ENCODE measurements at regions not wholly inside any gene's neighbourhood (a gene's known extent, or its start where the extent isn't known, plus 50 kb on each side); places are given as distances from the start of the nearest gene placed in this dataset.
"Not testable (repeated sequence)": the region's sequence is repeated elsewhere in the genome, so short reads cannot be mapped to it uniquely, and the experiment has no call there.

GRCh38 chr18:76640438-76640837 lies 145.4 kb upstream of the ZNF516 start:
- no peak for DNase-seq (ENCODE audit: low spot score)

GRCh38 chr18:76634564-76634963 lies 139.5 kb upstream of the ZNF516 start:
- no peak for DNase-seq (ENCODE audit: low spot score)

- no peak for DNase-seq (ENCODE audit: low spot score)
Observed at GRCh38 chr18:76633588-76634269, 138.7 kb upstream of the ZNF516 start.

- DNase-seq (ENCODE audit: low spot score): no peak
Observed at GRCh38 chr18:76627444-76627843, 132.4 kb upstream of the ZNF516 start.

GRCh38 chr18:76626991-76627390 lies 131.9 kb upstream of the ZNF516 start:
- DNase-seq (ENCODE audit: low spot score): no peak

- DNase-seq (ENCODE audit: low spot score): no peak
Observed at GRCh38 chr18:76622651-76623050, 127.6 kb upstream of the ZNF516 start.

GRCh38 chr18:76621782-76622495 lies 126.9 kb upstream of the ZNF516 start:
- no peak for DNase-seq (ENCODE audit: low spot score)

GRCh38 chr18:76621226-76621625 lies 126.2 kb upstream of the ZNF516 start:
- no peak for DNase-seq (ENCODE audit: low spot score)

- DNase-seq (ENCODE audit: low spot score): peak; percentile 55
Observed at GRCh38 chr18:76620321-76621170, 125.5 kb upstream of the ZNF516 start.

GRCh38 chr18:76619621-76620315 lies 124.7 kb upstream of the ZNF516 start:
- DNase-seq (ENCODE audit: low spot score): peak; percentile 43

- no peak for DNase-seq (ENCODE audit: low spot score)
Observed at GRCh38 chr18:76619261-76619620, 124.2 kb upstream of the ZNF516 start.

GRCh38 chr18:76618721-76619120 lies 123.7 kb upstream of the ZNF516 start:
- no peak for DNase-seq (ENCODE audit: low spot score)

- no peak for DNase-seq (ENCODE audit: low spot score)
Observed at GRCh38 chr18:76616373-76616772, 121.3 kb upstream of the ZNF516 start.

GRCh38 chr18:76615065-76615733 lies 120.2 kb upstream of the ZNF516 start:
- no peak for DNase-seq (ENCODE audit: low spot score)

GRCh38 chr18:76613755-76614120 lies 118.7 kb upstream of the ZNF516 start:
- no peak for DNase-seq (ENCODE audit: low spot score)

- no peak for DNase-seq (ENCODE audit: low spot score)
Observed at GRCh38 chr18:76613053-76613754, 118.2 kb upstream of the ZNF516 start.

- DNase-seq (ENCODE audit: low spot score): not testable (repeated sequence)
Observed at GRCh38 chr18:76611750-76612045, 116.7 kb upstream of the ZNF516 start.

GRCh38 chr18:76610933-76611749 lies 116.1 kb upstream of the ZNF516 start:
- no peak for DNase-seq (ENCODE audit: low spot score)

- no peak for DNase-seq (ENCODE audit: low spot score)
Observed at GRCh38 chr18:76610012-76610411, 115.0 kb upstream of the ZNF516 start.

GRCh38 chr18:76605341-76605929 lies 110.4 kb upstream of the ZNF516 start:
- no peak for DNase-seq (ENCODE audit: low spot score)

All from globus pallidus (tissue), 1 donor.